Esophagus squamous epithelium (tissue), 4 donors: ENCODE measurements at regions not wholly inside any gene's neighbourhood (a gene's known extent, or its start where the extent isn't known, plus 50 kb on each side); places are given as distances from the start of the nearest gene placed in this dataset.

ENCODE experiments used
- POLR2A ChIP-seq, 4 donors: fragments of 450-650 bp; IDR thresholded peaks; one replicate each; pipeline ENCODE4 v1.6.1; 2017; ENCODE audit warnings: antibody characterized with exemption in 4 of 4, mild to moderate bottlenecking in 4 of 4, moderate library complexity in 3 of 4
- TF ChIP-seq, protein P1 (sequence below), 6 experiments: fragments of 450-650 bp in 4 of 6; fragments of 200-600 bp in 2 of 6; sonication (generic) in 2 of 6; IDR thresholded peaks; one replicate each; pipeline ENCODE4 v1.5.1; 2016 to 2019; ENCODE audit warnings: antibody characterized with exemption in 6 of 6, mild to moderate bottlenecking in 4 of 6, moderate library complexity in 4 of 6

DNA sequence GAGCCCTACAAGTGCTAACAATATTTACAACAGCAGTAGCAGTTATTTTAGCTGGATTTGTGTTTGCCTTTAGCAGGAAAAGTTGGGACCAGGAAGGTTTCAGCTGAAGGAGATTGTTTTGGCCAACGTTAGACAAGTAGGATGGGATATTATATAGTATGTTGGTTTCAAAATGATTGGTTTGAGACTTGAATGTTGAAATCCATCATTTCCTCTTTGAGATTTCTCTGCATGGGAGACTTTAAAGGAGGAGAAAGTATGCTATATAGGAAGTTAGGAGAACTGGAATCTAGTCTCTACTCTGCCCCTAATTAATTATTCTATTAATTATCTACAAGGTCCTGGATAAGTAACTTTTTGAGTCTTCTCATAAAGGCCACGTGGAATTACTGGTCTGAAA lies 263.8 kb downstream of the PTEN start:
- no peak for TF ChIP-seq POLR2A (IDR thresholded peaks at IDR 0.05)
- TF ChIP-seq, protein P1, sequence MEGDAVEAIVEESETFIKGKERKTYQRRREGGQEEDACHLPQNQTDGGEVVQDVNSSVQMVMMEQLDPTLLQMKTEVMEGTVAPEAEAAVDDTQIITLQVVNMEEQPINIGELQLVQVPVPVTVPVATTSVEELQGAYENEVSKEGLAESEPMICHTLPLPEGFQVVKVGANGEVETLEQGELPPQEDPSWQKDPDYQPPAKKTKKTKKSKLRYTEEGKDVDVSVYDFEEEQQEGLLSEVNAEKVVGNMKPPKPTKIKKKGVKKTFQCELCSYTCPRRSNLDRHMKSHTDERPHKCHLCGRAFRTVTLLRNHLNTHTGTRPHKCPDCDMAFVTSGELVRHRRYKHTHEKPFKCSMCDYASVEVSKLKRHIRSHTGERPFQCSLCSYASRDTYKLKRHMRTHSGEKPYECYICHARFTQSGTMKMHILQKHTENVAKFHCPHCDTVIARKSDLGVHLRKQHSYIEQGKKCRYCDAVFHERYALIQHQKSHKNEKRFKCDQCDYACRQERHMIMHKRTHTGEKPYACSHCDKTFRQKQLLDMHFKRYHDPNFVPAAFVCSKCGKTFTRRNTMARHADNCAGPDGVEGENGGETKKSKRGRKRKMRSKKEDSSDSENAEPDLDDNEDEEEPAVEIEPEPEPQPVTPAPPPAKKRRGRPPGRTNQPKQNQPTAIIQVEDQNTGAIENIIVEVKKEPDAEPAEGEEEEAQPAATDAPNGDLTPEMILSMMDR (IDR thresholded peaks at IDR 0.05) = no peak
